Muscle layer of colon (tissue), 2 donors: ENCODE measurements at regions not wholly inside any gene's neighbourhood (a gene's known extent, or its start where the extent isn't known, plus 50 kb on each side); places are given as distances from the start of the nearest gene placed in this dataset.
"Not testable (repeated sequence)": the region's sequence is repeated elsewhere in the genome, so short reads cannot be mapped to it uniquely, and the experiment has no call there.

Experiments used
- H3K27ac ChIP-seq: one replicate; pipeline ENCODE4 v1.7.0; 2013; ENCODE audit warnings: low read depth, mild to moderate bottlenecking, low read length, moderate library complexity
- H3K27me3 ChIP-seq, 2 donors: one replicate each; pipeline ENCODE4 v1.7.0; 2013; ENCODE audit warnings: low read length in 2 of 2, mild to moderate bottlenecking in 2 of 2; ENCODE audit not compliant: insufficient read depth in 2 of 2, control insufficient read depth in 1 of 2
- H3K36me3 ChIP-seq: one replicate; pipeline ENCODE4 v1.7.0; 2013; ENCODE audit warnings: mild to moderate bottlenecking, low read length; ENCODE audit not compliant: insufficient read depth
- H3K4me1 ChIP-seq: one replicate; pipeline ENCODE4 v1.7.0; 2013; ENCODE audit warnings: mild to moderate bottlenecking, low read length; ENCODE audit not compliant: insufficient read depth
- H3K4me3 ChIP-seq, 2 donors: one replicate each; pipeline ENCODE4 v1.7.0; 2013; ENCODE audit warnings: low read length in 2 of 2, low read depth in 1 of 2, mild to moderate bottlenecking in 1 of 2, moderate library complexity in 1 of 2
- H3K9ac ChIP-seq: one replicate; pipeline ENCODE4 v1.7.0; 2013; ENCODE audit warnings: low read length
- H3K9me3 ChIP-seq: one replicate; pipeline ENCODE4 v1.7.0; 2013; ENCODE audit warnings: mild to moderate bottlenecking, low read length
- donor health status: abdominal sarcoma.
- donor health status: Adenocarcinoma of cecum.

GRCh38 chr10:84599254-84599653, 270.9 kb downstream of the CCSER2 start:
- H3K4me3 ChIP-seq, result no peak overlapping the region
- no peaks in the 10 kb centered on the region for H3K4me1 ChIP-seq
- no peak overlapping the region for H3K9ac ChIP-seq
- no peak overlapping the region for H3K27ac ChIP-seq
- H3K9me3 ChIP-seq, result no peaks in the 10 kb centered on the region
- H3K27me3 ChIP-seq, result no peaks in the 10 kb centered on the region
- no peaks in the 10 kb centered on the region for H3K36me3 ChIP-seq

- Histone ChIP-seq H3K27ac (no peak overlapping the region), H3K27me3 (no peaks in the 10 kb centered on the region), H3K4me1 (no peaks in the 10 kb centered on the region), H3K36me3 (no peaks in the 10 kb centered on the region), H3K9me3 (no peaks in the 10 kb centered on the region), H3K9ac (no peak overlapping the region), H3K4me3 (no peak overlapping the region)
Measured at GRCh38 chr10:84600947-84601346, 272.6 kb downstream of the CCSER2 start.

GRCh38 chr10:84602543-84602942, 274.2 kb downstream of the CCSER2 start:
- not testable (repeated sequence) for H3K9me3 ChIP-seq, H3K27ac ChIP-seq, H3K36me3 ChIP-seq, H3K9ac ChIP-seq, H3K4me1 ChIP-seq, H3K27me3 ChIP-seq, H3K4me3 ChIP-seq

GRCh38 chr10:84603971-84604370, 275.6 kb downstream of the CCSER2 start:
- no peaks in the 10 kb centered on the region for H3K36me3 ChIP-seq
- H3K4me3 ChIP-seq, result no peak overlapping the region

GRCh38 chr10:84605802-84606201, 277.4 kb downstream of the CCSER2 start:
- Histone ChIP-seq H3K27me3 (no peaks in the 10 kb centered on the region), H3K27ac (no peak overlapping the region), H3K4me3 (no peak overlapping the region), H3K36me3 (no peaks in the 10 kb centered on the region), H3K9me3 (no peaks in the 10 kb centered on the region), H3K4me1 (no peaks in the 10 kb centered on the region), H3K9ac (no peak overlapping the region)

More at GRCh38 chr10:84603971-84604370, 275.6 kb downstream of the CCSER2 start:
- H3K27me3 ChIP-seq, result no peaks in the 10 kb centered on the region
- H3K9ac ChIP-seq, result no peak overlapping the region
- H3K27ac ChIP-seq, result no peak overlapping the region
- no peaks in the 10 kb centered on the region for H3K9me3 ChIP-seq
- no peaks in the 10 kb centered on the region for H3K4me1 ChIP-seq

GRCh38 chr10:84606428-84606827, 278.0 kb downstream of the CCSER2 start:
- H3K4me3 ChIP-seq, result no peak overlapping the region
- no peaks in the 10 kb centered on the region for H3K36me3 ChIP-seq
- no peaks in the 10 kb centered on the region for H3K27me3 ChIP-seq
- H3K9ac ChIP-seq, result no peak overlapping the region
- H3K4me1 ChIP-seq, result no peaks in the 10 kb centered on the region
- H3K27ac ChIP-seq, result no peak overlapping the region
- no peaks in the 10 kb centered on the region for H3K9me3 ChIP-seq

- Histone ChIP-seq H3K27me3 (no peaks in the 10 kb centered on the region), H3K9me3 (no peaks in the 10 kb centered on the region), H3K4me3 (no peak overlapping the region), H3K36me3 (no peaks in the 10 kb centered on the region), H3K9ac (no peak overlapping the region), H3K4me1 (no peaks in the 10 kb centered on the region), H3K27ac (no peak overlapping the region)
Measured at GRCh38 chr10:84607044-84607443, 278.7 kb downstream of the CCSER2 start.

- Histone ChIP-seq H3K9ac (no peak overlapping the region), H3K27ac (no peak overlapping the region), H3K4me3 (no peak overlapping the region), H3K9me3 (no peaks in the 10 kb centered on the region), H3K4me1 (no peaks in the 10 kb centered on the region), H3K36me3 (no peaks in the 10 kb centered on the region), H3K27me3 (no peaks in the 10 kb centered on the region)
Measured at GRCh38 chr10:84607523-84607922, 279.1 kb downstream of the CCSER2 start.

GRCh38 chr10:84608126-84608525, 279.7 kb downstream of the CCSER2 start:
- Histone ChIP-seq H3K9me3 (no peaks in the 10 kb centered on the region), H3K27ac (no peak overlapping the region), H3K27me3 (no peaks in the 10 kb centered on the region), H3K36me3 (no peaks in the 10 kb centered on the region), H3K4me3 (no peak overlapping the region), H3K4me1 (no peaks in the 10 kb centered on the region), H3K9ac (no peak overlapping the region)

- H3K36me3 ChIP-seq, result no peaks in the 10 kb centered on the region
- H3K9me3 ChIP-seq, result no peaks in the 10 kb centered on the region
- H3K4me3 ChIP-seq, result no peak overlapping the region
- no peaks in the 10 kb centered on the region for H3K27me3 ChIP-seq
- no peak overlapping the region for H3K27ac ChIP-seq
- no peak overlapping the region for H3K9ac ChIP-seq
- H3K4me1 ChIP-seq, result no peaks in the 10 kb centered on the region
Measured at GRCh38 chr10:84613336-84614021, 285.1 kb downstream of the CCSER2 start.

- H3K9ac ChIP-seq, result no peak overlapping the region
- no peak overlapping the region for H3K4me3 ChIP-seq
- H3K9me3 ChIP-seq, result no peaks in the 10 kb centered on the region
- no peaks in the 10 kb centered on the region for H3K4me1 ChIP-seq
- H3K27me3 ChIP-seq, result no peaks in the 10 kb centered on the region
- H3K36me3 ChIP-seq, result no peaks in the 10 kb centered on the region
- H3K27ac ChIP-seq, result no peak overlapping the region
Measured at GRCh38 chr10:84626397-84627087, 298.2 kb downstream of the CCSER2 start.

GRCh38 chr10:84632866-84633265, 304.5 kb downstream of the CCSER2 start:
- H3K4me1 ChIP-seq, result no peaks in the 10 kb centered on the region
- no peaks in the 10 kb centered on the region for H3K27me3 ChIP-seq
- H3K27ac ChIP-seq, result no peak overlapping the region

More at GRCh38 chr10:84632866-84633265, 304.5 kb downstream of the CCSER2 start:
- no peaks in the 10 kb centered on the region for H3K36me3 ChIP-seq
- H3K9ac ChIP-seq, result no peak overlapping the region
- H3K9me3 ChIP-seq, result no peaks in the 10 kb centered on the region
- no peak overlapping the region for H3K4me3 ChIP-seq
